Breast epithelium (tissue), 3 donors: ENCODE measurements at regions not wholly inside any gene's neighbourhood (a gene's known extent, or its start where the extent isn't known, plus 50 kb on each side); places are given as distances from the start of the nearest gene placed in this dataset.

ENCODE experiments used
- POLR2A ChIP-seq: fragments of 450-650 bp; IDR thresholded peaks from one replicate; pipeline ENCODE4 v1.6.1; 2016; ENCODE audit warnings: antibody characterized with exemption, mild to moderate bottlenecking, moderate library complexity
- POLR2AphosphoS5 ChIP-seq, 3 donors: sonication (generic); formaldehyde crosslinking; IDR thresholded peaks; one replicate each; pipeline ENCODE4 v1.6.1; 2017; ENCODE audit warnings: antibody characterized with exemption in 3 of 3
- TF ChIP-seq, protein P1 (sequence below), 3 donors: fragments of 450-650 bp; IDR thresholded peaks; one replicate each; pipeline ENCODE4 v1.5.1; 2016 to 2017; ENCODE audit warnings: antibody characterized with exemption in 3 of 3, mild to moderate bottlenecking in 3 of 3, moderate library complexity in 3 of 3

GRCh38 chr3:162933656-162934055 is 1437.0 kb downstream of the OTOL1 start:
- TF ChIP-seq POLR2AphosphoS5 (IDR thresholded peaks at IDR 0.05) (no peak), POLR2A (no peak)
- TF ChIP-seq, protein P1, sequence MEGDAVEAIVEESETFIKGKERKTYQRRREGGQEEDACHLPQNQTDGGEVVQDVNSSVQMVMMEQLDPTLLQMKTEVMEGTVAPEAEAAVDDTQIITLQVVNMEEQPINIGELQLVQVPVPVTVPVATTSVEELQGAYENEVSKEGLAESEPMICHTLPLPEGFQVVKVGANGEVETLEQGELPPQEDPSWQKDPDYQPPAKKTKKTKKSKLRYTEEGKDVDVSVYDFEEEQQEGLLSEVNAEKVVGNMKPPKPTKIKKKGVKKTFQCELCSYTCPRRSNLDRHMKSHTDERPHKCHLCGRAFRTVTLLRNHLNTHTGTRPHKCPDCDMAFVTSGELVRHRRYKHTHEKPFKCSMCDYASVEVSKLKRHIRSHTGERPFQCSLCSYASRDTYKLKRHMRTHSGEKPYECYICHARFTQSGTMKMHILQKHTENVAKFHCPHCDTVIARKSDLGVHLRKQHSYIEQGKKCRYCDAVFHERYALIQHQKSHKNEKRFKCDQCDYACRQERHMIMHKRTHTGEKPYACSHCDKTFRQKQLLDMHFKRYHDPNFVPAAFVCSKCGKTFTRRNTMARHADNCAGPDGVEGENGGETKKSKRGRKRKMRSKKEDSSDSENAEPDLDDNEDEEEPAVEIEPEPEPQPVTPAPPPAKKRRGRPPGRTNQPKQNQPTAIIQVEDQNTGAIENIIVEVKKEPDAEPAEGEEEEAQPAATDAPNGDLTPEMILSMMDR (IDR thresholded peaks at IDR 0.05): no peak
